ENCODE measurements at regions not wholly inside any gene's neighbourhood (a gene's known extent, or its start where the extent isn't known, plus 50 kb on each side); places are given as distances from the start of the nearest gene placed in this dataset.

DNA sequence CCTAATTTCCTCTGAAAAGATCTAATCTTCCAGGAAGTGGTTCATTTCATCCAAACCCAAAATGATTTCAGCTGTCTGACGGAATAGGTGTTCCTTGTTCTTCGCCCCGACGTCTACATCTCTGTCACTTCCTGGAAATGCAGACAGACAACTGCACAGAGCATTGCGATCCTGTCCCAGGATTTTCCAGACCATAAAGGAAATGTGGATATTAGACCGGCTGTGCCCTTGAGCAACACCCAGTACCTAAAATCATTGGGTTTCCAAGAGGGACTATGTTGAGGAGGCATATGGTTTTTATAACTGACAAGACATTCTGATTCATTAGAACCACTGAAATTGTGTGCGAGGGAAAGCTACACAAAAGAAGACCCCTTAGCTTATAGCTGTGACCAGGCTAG is 74.2 kb downstream of the MSX2 start:
- no peak for TF ChIP-seq CTCF (IDR thresholded peaks at IDR 0.05; ENCODE audit: low read length)
- no peak for TF ChIP-seq EZH2 (IDR thresholded peaks at IDR 0.05; ENCODE audit: borderline replicate concordance, low read length)

Data from OCI-LY1 (cell line).